HG03439 (cell line): ENCODE measurements at regions not wholly inside any gene's neighbourhood (a gene's known extent, or its start where the extent isn't known, plus 50 kb on each side); places are given as distances from the start of the nearest gene placed in this dataset.

ENCODE experiments used
- ATAC-seq: cut with Tn5 transposase; IDR thresholded peaks from one replicate; pipeline ENCODE4 v1.9.1; 2021; ENCODE audit warnings: mild to moderate bottlenecking, moderate library complexity; ENCODE audit not compliant: unreplicated experiment

- no peak for ATAC-seq
Measured at GRCh38 chr15:96075895-96076294, 254.6 kb upstream of the NR2F2 start.

DNA sequence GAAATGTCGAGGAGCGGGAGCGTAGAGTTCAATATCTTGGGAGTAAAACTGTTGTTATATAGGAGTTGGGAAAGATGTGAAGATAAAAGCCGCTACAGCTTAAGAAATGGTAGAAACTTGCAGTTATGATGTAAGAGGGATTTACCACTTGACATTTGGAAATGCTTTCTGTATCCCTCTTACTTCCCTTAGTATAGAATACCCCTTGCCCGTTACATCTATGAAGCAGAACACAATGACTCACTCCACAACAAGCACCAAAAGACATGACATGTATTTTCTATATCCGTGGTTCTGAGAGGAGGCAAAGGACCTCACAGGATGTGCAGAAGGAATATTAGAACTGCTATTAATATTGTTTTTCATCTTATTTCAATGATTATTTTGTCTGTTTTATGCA, 254.2 kb upstream of the NR2F2 start:
- no peak for ATAC-seq

- ATAC-seq = no peak
Measured at GRCh38 chr15:96079041-96079440, 251.5 kb upstream of the NR2F2 start.

DNA sequence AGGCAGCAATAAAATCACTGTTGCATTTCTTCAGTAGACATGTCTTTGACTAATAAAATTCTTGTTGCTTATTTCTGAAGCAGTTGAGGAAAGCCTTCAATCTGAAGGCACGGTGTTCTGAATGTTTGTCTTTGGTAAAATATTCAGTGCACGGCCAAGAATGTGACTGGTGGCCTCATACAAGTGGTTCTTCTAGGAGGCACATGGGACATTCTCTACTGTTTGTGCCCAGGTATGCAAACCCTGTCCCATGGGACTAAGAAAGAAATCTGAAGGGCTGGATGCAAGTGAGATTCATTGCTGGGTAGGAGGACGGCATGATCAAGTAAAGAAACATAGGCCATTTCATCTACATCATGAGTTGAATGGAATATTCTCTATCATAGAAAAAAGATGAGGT, 250.6 kb upstream of the NR2F2 start:
- no peak for ATAC-seq

DNA sequence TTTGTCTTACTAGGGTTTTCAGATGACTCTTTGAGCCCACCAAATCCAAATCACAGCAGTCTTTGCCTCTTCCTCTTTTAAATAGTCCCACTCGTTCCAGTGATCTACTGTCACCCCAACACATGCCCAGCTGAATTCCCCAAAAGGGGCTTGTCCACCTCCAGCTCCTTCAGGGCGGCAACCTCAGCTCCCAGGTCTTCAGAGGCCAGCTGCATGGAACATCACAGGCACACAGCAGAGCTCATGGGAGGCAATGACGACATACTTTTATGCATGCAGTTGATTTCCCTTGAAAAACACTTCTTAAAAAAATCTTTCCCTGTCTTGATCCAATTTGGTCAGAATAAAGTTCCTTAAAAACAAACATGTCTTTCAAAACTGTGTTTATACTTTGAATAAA, 244.3 kb upstream of the NR2F2 start:
- no peak for ATAC-seq

GRCh38 chr15:96087180-96087884, 243.2 kb upstream of the NR2F2 start:
- ATAC-seq = no peak

- no peak for ATAC-seq
Measured at GRCh38 chr15:96088650-96089049, 241.8 kb upstream of the NR2F2 start.

- ATAC-seq = no peak
Measured at GRCh38 chr15:96089405-96090058, 241.0 kb upstream of the NR2F2 start.

- no peak for ATAC-seq
Measured at GRCh38 chr15:96092186-96092585, 238.3 kb upstream of the NR2F2 start.

DNA sequence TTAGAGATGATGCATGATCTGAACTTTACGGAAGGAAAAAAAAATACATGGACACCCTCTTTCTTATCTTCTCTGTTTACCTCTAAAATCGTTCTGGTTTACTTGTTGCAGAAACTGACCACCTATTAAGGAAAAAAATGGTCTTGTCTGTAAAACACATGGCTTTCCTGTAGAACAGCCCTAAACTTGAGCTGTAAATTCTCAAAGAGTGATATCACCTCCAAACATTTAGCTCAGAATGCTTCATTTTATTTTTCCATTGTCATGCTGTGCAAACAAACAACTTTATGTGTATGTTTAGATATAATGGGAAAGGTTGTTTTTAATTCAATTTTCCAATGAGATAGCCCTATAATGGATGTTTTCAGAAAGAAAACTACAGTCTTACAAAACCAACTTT, 237.4 kb upstream of the NR2F2 start:
- ATAC-seq = no peak

DNA sequence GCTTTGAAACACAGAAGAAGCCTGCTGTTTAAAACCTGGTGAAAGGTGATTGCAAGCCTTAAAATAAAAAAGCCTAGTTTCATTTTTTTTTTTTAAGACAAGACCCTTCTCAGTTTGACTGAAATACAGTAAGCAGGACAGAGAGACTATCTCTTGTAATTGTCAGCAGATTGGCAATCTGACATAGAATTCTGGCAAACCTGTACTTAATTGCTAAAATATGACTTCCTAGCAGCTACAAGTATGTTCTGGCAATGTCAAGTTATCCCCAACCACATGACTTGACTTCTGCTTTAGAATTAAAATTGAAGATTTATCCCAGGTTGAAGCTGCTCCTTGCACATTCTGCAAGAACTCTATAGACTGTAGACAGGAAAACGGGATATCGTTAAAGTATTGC, 232.8 kb upstream of the NR2F2 start:
- no peak for ATAC-seq

DNA sequence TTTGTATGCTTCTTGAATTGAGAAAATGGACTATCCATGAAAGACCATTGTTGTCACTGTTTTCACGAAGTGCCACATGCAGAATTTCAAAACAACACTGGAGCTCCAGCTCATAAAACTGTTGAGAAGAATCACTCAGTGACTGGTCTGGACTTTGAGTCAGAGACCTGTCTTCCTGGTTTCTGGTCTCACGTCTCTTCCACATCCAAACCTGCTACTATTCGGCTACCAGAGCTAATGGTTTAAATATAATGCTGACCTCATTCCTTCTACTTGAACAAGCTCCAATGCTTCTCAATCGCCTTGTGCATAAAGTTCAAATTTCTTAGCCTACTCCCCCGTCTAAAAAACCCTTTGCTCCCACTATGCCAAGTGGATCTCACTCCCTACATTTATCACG, 227.9 kb upstream of the NR2F2 start:
- no peak for ATAC-seq

GRCh38 chr15:96106181-96106580, 224.3 kb upstream of the NR2F2 start:
- ATAC-seq = no peak

- ATAC-seq = no peak
Measured at GRCh38 chr15:96106628-96107027, 223.9 kb upstream of the NR2F2 start.

DNA sequence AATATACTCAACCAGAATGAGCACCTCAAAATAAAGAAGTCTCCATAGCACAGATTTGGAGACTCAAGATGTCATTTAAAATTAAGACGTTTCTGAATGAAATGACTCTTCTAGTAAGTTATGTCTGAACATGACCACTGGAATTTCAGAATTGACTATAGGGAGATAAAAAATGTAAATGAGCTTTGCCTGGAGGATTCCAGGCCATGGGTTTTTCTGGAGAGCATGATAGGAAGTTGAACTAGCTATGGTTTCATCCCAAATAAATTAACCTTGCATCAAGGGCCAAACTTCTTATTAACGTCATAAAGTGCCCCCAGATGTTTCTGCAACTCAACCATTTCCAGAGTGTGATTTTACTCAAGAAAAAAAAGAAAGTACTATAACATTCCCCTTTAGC, 222.6 kb upstream of the NR2F2 start:
- ATAC-seq = no peak

- no peak for ATAC-seq
Measured at GRCh38 chr15:96108405-96108804, 222.1 kb upstream of the NR2F2 start.

DNA sequence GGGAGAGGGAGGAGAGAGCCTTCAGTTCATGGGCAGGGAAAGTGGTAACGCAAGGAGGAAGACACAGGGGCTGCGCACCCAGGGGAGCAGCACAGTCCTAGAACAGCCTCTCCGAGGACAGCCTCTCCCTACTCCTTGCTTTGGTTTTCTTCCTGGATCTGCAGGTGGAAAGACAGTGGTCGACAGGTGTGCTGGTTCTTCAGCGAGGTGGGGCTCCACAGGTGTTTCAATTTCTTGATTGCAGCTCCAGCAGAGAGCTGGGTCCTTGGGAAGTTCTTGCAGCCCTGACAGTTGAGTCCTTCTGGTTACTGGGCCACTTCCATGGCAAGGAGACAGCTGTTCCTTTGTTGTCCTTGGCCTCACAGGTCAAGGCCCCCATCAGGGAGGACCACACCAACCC, 220.7 kb upstream of the NR2F2 start:
- no peak for ATAC-seq

GRCh38 chr15:96112018-96112417, 218.5 kb upstream of the NR2F2 start:
- ATAC-seq = no peak

- ATAC-seq = no peak
Measured at GRCh38 chr15:96115642-96116041, 214.9 kb upstream of the NR2F2 start.

- no peak for ATAC-seq
Measured at GRCh38 chr15:96117270-96117669, 213.2 kb upstream of the NR2F2 start.

- ATAC-seq = no peak
Measured at GRCh38 chr15:96119734-96120133, 210.8 kb upstream of the NR2F2 start.

DNA sequence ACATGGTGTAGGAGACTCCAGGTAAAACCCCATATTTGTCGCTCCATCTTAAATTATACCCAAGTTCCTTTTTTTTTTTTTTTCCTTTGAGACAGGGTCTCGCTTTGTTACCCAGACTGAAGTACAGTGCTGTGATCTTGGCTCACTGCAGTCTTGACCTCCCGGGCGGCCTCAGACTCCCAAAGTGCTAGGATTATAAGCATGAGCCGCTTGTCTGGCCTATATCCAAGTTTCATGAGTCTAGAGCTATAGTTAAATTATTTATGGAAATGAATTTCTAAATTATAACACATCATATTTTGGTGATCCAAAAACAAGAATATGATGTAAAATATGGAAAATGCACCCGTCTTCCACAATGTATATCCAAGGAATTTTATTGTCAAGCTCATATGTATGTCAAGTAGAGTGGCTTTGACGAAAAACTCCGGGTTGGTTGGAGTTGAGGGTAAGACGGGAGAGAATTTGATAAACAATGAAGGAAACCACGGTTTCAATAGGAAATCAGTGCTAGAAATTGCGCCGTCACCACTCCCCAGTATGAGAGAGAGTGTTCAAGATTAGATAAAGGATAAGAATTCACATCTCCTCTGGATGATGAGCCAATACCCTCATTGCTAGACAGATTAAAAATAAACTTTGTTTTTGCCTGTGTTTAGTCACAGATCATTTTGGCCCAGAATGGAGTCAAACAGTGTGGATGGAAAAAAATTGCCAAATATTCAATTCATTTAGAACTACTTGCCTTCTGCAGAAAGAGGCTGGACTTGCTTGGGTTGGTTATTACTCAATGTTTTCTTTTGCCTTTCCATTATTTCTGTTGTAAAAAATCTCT, 209.2 kb upstream of the NR2F2 start:
- ATAC-seq = no peak
